Ishikawa (cell line): ENCODE measurements at regions not wholly inside any gene's neighbourhood (a gene's known extent, or its start where the extent isn't known, plus 50 kb on each side); places are given as distances from the start of the nearest gene placed in this dataset.

Experiments used
- CEBPB ChIP-seq: IDR thresholded peaks from 2 replicates; pipeline ENCODE4 v1.6.1; 2012
- CREB1 ChIP-seq: IDR thresholded peaks from 2 replicates; pipeline ENCODE4 v1.6.1; 2012; ENCODE audit warnings: low read depth
- EGR1 ChIP-seq: IDR thresholded peaks from 2 replicates; pipeline ENCODE4 v1.6.1; 2012
- EP300 ChIP-seq: IDR thresholded peaks from 2 replicates; pipeline ENCODE4 v1.6.1; 2012; ENCODE audit warnings: borderline replicate concordance
- FOXM1 ChIP-seq: IDR thresholded peaks from 2 replicates; pipeline ENCODE4 v1.6.1; 2012; ENCODE audit warnings: low read depth, borderline replicate concordance
- NFIC ChIP-seq: IDR thresholded peaks from 2 replicates; pipeline ENCODE4 v1.6.1; 2012
- RAD21 ChIP-seq: IDR thresholded peaks from 2 replicates; pipeline ENCODE4 v1.6.1; 2012; ENCODE audit warnings: low read depth
- REST ChIP-seq: IDR thresholded peaks from 2 replicates; pipeline ENCODE4 v1.6.1; 2012; ENCODE audit warnings: low read depth, mild to moderate bottlenecking
- TAF1 ChIP-seq: IDR thresholded peaks from 2 replicates; pipeline ENCODE4 v1.6.1; 2012; ENCODE audit warnings: low read depth, mild to moderate bottlenecking
- TCF12 ChIP-seq: IDR thresholded peaks from 2 replicates; pipeline ENCODE4 v1.6.1; 2012; ENCODE audit warnings: low read depth
- TEAD4 ChIP-seq: IDR thresholded peaks from 2 replicates; pipeline ENCODE4 v1.6.1; 2012
- YY1 ChIP-seq: IDR thresholded peaks from 2 replicates; pipeline ENCODE4 v1.6.1; 2012; ENCODE audit warnings: low read depth
- ZBTB7A ChIP-seq: IDR thresholded peaks from 2 replicates; pipeline ENCODE4 v1.6.1; 2012; ENCODE audit warnings: low read depth
- TF ChIP-seq, protein P1 (sequence below): IDR thresholded peaks from 2 replicates; pipeline ENCODE4 v1.6.1; 2012
- TF ChIP-seq, protein P2 (sequence below): IDR thresholded peaks from 2 replicates; pipeline ENCODE4 v1.6.1; 2012

- TF ChIP-seq REST (no peak), RAD21 (no peak), TCF12 (no peak), NFIC (no peak), EGR1 (no peak), CEBPB (no peak), TEAD4 (no peak), FOXM1 (no peak), CREB1 (no peak), TAF1 (no peak), YY1 (no peak), EP300 (no peak), ZBTB7A (no peak)
- TF ChIP-seq, protein P1, sequence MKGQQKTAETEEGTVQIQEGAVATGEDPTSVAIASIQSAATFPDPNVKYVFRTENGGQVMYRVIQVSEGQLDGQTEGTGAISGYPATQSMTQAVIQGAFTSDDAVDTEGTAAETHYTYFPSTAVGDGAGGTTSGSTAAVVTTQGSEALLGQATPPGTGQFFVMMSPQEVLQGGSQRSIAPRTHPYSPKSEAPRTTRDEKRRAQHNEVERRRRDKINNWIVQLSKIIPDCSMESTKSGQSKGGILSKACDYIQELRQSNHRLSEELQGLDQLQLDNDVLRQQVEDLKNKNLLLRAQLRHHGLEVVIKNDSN = no peak
- TF ChIP-seq, protein P2, sequence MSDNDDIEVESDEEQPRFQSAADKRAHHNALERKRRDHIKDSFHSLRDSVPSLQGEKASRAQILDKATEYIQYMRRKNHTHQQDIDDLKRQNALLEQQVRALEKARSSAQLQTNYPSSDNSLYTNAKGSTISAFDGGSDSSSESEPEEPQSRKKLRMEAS = no peak
Observed at GRCh38 chr18:39724652-39725051, 2159.1 kb upstream of the CELF4 start.

DNA sequence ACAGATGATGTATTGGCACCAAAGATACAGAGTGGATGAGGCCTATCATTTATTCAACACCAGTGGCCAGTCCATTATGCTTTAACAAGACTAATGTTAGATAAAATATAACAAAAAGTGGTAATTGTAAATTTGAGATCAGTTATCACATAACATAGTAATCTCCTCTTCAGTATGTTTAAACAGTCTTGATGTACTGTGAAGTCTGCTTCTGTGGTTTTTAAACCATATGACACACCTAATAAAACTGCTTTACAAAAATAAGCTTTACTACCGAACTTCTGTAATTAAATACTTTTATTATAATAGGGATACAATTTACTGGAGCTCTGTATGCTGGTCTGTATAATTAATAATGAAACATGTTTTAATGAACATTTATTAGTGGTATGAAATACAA is 2156.1 kb upstream of the CELF4 start:
- TF ChIP-seq CEBPB (no peak), RAD21 (no peak), NFIC (no peak), REST (no peak), TCF12 (no peak), EGR1 (no peak), TAF1 (no peak), FOXM1 (no peak)
- TF ChIP-seq, protein P2 = no peak
- TF ChIP-seq, protein P1 = no peak

DNA sequence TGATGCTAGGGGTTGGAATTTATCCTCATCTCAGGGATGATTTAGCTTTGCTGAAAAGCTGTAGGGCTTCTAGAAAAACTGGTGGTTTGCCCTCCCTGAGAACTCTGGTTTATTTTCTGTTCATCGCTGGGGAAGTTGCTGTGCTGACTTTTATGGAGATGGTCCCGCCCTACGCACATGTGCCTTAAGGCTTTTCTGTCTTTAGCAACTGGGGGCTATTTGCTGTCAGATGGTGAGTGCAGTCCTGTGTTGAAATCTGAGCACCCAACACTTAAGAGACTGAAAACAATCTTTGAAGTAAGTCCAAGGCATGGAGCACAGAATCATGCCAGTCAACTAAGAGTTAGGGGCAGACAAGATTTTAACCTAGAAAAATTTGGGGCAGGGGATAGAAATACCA is 2148.4 kb upstream of the CELF4 start:
- TF ChIP-seq, protein P2 = no peak
- no peak for TF ChIP-seq TCF12
- TF ChIP-seq, protein P1 = no peak
- TF ChIP-seq YY1 = no peak
- no peak for TF ChIP-seq TAF1
- no peak for TF ChIP-seq EGR1
- TF ChIP-seq FOXM1 = no peak
- TF ChIP-seq EP300 = no peak
- TF ChIP-seq ZBTB7A = no peak
- TF ChIP-seq NFIC = no peak
- TF ChIP-seq CEBPB = no peak
- no peak for TF ChIP-seq TEAD4
- no peak for TF ChIP-seq REST
- TF ChIP-seq CREB1 = no peak

DNA sequence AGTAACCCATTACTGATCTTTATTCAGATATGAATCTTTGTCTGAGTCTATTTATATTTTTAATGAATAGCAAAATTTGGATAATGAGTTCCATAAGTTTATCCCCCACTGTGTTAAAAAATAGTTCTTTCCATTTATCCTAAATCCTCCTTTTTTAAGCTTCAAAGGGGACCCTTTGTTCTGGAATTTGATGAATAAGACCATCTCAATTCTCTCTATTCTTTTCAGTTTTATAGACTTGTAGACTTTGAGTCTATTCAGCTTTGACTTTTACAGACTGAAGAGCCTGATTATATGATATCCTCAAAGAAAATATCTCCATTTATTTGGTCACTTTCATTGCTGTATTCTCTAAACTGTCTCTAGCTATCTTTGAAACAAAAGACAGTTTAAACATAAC is 2146.1 kb upstream of the CELF4 start:
- no peak for TF ChIP-seq CEBPB
- TF ChIP-seq TCF12 = no peak
- TF ChIP-seq EGR1 = no peak
- no peak for TF ChIP-seq TAF1
- no peak for TF ChIP-seq NFIC
- no peak for TF ChIP-seq EP300
- TF ChIP-seq REST = no peak
- TF ChIP-seq, protein P1 = no peak
- no peak for TF ChIP-seq YY1
- TF ChIP-seq RAD21 = no peak
- TF ChIP-seq TEAD4 = no peak
- TF ChIP-seq, protein P2 = no peak
- no peak for TF ChIP-seq FOXM1
- no peak for TF ChIP-seq CREB1
- no peak for TF ChIP-seq ZBTB7A
